GM19351 (cell line): ENCODE measurements at regions not wholly inside any gene's neighbourhood (a gene's known extent, or its start where the extent isn't known, plus 50 kb on each side); places are given as distances from the start of the nearest gene placed in this dataset.

Source experiments
- ATAC-seq: cut with Tn5 transposase; IDR thresholded peaks from one replicate; pipeline ENCODE4 v1.9.1; 2021; ENCODE audit warnings: mild to moderate bottlenecking, moderate library complexity; ENCODE audit not compliant: unreplicated experiment

GRCh38 chr20:11076434-11077105, 402.8 kb upstream of the JAG1 start:
- ATAC-seq = no peak

DNA sequence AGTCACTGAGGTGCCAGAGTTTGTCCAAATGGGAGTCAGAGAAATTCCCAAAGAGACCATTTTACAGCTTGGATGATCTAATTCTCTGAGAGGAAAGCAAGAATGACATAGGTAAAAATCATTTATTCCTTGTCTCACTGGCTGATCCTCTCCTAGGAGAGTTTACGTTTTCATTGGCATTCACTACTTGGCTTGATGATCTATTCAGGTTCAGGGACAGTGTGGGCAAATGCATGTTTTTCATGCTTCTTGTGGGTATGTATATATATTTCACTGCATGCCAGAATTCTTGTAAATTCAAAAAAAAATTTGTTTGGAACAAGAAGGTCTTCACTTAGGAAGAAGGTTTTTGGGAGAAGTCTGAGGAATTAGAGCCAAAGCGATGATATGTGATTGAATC, 403.4 kb upstream of the JAG1 start:
- no peak for ATAC-seq

- ATAC-seq = no peak
These were observed 406.2 kb upstream of the JAG1 start for GRCh38 chr20:11080010-11080409.

DNA sequence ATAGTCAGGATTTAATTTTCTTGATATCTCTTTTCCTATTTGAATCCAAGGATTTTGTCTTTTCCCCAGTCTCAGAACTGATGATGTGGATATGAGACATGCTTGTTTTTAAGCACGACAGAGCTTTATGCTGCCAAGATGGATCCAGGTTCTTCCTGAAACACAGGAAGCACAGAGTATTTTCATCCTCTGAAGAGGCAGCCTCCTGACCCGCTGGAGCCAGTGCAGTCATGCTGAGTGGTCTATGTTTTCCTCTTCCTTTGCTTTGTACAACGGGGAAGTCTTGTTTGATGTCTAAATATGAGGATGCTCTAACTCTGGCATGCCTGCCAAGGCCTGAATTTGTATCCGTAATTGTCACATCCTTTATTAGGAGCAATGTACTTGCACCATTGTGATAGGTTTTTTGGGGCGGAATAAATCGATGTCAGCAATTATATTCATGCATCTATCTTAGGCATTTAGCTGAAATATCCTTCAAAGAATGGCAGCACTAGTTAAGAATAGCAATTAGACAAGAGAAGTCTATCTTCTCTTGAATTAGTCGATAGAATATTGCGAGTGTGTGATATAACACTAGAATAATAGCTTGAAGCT, 407.1 kb upstream of the JAG1 start:
- no peak for ATAC-seq

- ATAC-seq = no peak
These were observed 410.0 kb upstream of the JAG1 start for GRCh38 chr20:11083841-11084240.

GRCh38 chr20:11084508-11084907, 410.7 kb upstream of the JAG1 start:
- no peak for ATAC-seq

- ATAC-seq = no peak
These were observed 413.2 kb upstream of the JAG1 start for GRCh38 chr20:11086970-11087369.

- ATAC-seq = no peak
These were observed 417.0 kb upstream of the JAG1 start for GRCh38 chr20:11090751-11091150.

- no peak for ATAC-seq
These were observed 417.7 kb upstream of the JAG1 start for GRCh38 chr20:11091511-11091910.

DNA sequence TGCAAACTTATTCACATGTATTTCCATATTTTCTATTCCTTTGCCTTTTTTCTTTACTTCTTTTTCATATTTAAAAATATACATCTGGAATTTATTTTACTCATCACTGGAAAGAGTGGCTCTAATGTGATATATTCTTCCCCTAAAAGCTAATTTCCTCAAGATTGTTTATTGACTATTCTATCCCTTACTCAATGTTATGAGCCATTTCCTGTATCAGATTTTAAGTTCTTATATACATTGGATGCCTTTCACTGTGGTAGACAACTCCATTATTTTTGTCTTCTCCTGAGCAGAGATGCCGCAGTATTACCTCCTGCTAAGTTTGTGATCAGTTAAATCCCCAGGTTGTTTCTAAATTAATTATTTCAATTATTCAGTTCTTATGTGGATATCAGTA, 418.4 kb upstream of the JAG1 start:
- no peak for ATAC-seq

DNA sequence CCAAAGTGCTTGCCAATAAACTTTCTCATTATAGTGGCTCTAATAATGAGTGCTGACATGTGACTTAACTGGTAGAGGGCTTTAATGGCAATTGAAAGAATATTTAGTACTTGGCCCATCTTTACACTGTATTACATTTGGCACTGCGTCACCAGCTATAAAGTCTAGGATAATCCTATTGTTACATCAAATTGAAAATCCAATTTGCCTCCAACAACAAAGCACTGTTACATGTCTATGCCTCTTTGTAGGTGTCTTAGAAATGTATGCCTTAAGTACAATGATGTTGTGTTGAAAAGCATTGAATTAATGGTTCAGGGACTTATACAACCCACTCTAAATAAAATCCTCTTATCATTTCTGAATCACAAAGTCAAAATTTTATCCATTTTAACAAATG, 420.4 kb upstream of the JAG1 start:
- ATAC-seq = no peak

DNA sequence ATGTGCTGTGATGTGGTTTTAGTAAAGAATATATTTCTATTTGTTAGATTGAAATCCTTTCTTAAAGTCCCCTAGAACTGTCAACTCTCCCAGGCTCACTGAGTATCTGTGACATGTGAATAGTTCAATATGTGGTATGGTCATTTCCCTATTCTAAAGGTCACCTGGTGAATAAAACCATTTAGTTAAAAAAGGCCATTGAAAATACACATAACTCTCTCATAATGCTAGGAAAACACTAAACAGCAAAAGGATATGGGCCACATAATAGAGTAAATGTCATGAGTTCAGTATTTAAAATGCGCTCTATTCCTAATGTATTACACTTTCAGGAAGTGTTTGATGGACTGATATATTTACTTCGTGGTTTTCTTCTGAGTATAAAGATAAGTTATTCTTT, 420.9 kb upstream of the JAG1 start:
- no peak for ATAC-seq

DNA sequence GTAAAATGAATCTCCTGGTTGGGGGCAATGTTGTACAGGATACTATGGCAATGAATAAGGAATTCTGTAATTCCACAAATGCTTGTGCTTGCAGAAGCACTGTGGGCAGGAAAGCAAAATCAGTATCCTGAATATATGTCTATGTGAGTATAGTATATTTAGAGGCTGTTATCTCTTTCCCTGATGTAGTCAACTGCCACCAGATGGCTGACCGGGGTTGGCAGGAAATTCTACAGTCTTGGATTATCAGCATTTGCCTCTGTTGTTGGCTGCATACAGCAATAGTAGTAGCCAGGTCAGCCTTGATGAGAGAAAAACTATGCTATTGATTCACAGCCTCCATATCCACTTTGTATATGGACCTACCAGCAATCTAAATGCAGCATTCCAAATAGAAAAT, 425.1 kb upstream of the JAG1 start:
- ATAC-seq = no peak

GRCh38 chr20:11101243-11101642, 427.4 kb upstream of the JAG1 start:
- ATAC-seq = no peak

GRCh38 chr20:11101696-11102095, 427.9 kb upstream of the JAG1 start:
- no peak for ATAC-seq

- ATAC-seq = no peak
These were observed 430.1 kb upstream of the JAG1 start for GRCh38 chr20:11103866-11104265.

DNA sequence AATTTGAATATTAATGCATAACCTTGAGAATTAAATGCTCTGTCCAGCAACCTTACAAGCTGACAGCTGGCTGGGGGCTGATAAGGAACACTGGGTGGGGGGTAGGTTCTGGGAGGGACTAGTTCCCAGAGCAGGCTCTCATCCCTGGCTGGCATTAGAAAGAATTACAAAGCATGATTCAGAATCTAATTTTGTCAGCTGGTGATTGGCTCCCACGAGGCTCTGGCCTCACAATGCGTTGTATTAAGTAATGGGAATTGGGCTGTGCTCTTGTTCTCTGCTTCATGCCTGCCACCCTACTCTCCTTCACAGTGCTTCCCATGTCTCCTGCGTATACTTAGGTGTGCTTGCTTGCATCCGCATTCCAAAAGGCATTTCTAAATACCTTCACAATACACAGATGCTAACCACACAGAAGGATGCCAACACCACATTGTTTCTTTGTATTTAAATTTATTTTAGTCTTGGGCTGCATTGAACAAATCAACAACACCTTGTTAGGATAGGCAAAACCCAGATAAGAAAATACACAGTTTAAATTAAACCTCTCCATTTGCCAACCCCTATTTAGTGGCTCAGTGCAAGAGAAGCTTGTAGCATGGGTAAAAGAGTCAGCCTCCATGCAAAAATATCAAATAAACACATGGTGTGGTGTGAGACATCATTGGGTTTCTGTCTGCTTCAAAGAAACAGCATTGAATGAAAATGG, 434.5 kb upstream of the JAG1 start:
- no peak for ATAC-seq

DNA sequence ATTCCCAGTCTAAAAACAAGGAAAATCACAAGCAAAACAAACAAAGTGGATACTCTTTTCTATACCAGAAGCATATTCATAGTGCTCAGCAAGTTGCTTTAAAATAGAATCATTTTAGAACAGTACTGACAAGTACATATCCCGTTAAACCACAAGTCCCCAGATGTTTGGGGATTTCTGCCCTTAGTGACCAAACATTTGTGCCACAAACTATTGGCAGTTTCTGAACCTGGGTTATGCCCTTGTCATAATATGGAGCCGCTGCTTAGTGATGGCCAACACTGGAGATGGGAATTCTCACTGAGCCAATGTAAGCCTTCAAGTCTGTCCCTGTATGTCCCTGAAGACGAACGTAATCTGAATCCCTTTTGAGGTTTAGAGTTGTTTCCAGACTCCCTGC, 436.7 kb upstream of the JAG1 start:
- ATAC-seq = no peak

- ATAC-seq = no peak
These were observed 437.4 kb upstream of the JAG1 start for GRCh38 chr20:11111191-11111590.

GRCh38 chr20:11112832-11113231, 439.0 kb upstream of the JAG1 start:
- ATAC-seq = no peak

- no peak for ATAC-seq
These were observed 440.6 kb upstream of the JAG1 start for GRCh38 chr20:11114382-11114781.

DNA sequence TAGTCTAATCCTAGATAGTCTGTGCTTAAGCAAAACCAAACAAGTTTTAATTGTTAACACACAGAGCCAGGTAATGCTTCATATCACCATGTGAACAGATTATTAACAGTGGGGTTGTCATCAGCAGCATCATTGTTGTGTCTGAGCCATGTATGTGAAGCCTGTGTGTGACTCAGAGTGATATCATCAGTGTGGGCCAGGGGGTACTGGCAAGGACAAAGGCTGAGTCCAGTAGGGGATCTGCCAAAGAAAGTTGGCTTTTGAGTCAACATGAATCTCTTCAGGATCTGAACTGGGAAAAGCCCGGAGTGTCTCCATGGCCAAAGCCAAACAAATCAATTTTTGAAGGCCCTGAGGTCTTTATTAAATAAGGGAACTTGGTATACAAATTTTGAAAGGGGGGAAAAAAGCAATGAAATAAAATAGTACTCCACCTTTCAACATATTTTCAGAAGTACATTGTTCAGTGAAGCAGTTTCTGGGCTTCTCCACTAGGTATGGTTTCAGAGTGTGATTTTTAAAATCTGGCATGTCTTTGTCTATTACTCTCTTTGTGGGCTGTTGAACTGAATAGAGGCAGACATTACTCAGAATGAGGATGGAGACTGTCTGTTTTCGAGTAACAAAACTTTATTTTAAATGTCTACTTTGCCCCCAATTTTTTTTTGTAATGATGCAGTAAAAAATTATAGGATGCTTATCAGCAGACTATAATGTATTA, 444.2 kb upstream of the JAG1 start:
- no peak for ATAC-seq
